GM19351 (cell line): ENCODE measurements at regions not wholly inside any gene's neighbourhood (a gene's known extent, or its start where the extent isn't known, plus 50 kb on each side); places are given as distances from the start of the nearest gene placed in this dataset.
A peak's percentile ranks its signal among the peaks of the same experiment; 100 is the strongest.
"Not testable (repeated sequence)": the region's sequence is repeated elsewhere in the genome, so short reads cannot be mapped to it uniquely, and the experiment has no call there.

ENCODE experiments used
- ATAC-seq: cut with Tn5 transposase; IDR thresholded peaks from one replicate; pipeline ENCODE4 v1.9.1; 2021; ENCODE audit warnings: mild to moderate bottlenecking, moderate library complexity; ENCODE audit not compliant: unreplicated experiment

- ATAC-seq: no peak
These were observed 204.5 kb downstream of the LPIN1 start for GRCh38 chr2:11950896-11951295.

DNA sequence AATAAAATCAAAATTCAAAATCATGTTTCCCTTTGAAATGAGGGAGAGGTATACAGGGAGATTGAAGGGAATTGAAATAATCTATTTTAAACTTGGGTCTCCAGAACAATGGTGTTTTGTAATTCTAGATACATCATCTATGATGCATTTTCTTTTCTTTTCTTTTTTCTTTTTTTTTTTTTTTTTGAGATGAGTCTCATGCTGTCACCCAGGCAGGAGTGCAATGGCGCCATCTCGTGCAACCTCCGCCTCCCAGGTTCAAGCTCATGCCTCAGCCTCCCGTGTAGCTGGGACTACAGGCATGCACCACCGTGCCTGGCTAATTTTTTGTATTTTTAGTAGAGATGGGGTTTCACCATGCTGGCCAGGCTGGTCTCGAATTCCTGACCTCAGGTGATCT is 205.1 kb downstream of the LPIN1 start:
- not testable (repeated sequence) for ATAC-seq

DNA sequence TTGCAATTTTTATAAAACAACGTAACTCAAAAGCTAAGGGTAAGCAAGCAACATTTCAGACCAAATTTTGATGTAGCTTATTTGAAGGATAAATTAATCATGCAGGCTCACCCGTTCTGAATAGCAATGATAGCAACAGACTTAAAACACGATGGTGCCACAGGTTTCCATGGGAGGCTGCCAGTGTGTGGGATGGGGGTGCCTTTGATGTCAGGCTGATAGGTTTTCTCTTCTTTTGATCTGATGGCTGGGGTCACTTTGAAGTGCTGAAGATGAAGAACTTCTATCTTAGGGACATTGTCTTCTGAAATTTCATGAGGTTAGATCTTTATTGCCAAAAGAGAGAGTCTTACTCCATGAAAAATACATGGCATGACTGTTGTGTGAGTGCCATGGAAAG is 206.8 kb downstream of the LPIN1 start:
- no peak for ATAC-seq

DNA sequence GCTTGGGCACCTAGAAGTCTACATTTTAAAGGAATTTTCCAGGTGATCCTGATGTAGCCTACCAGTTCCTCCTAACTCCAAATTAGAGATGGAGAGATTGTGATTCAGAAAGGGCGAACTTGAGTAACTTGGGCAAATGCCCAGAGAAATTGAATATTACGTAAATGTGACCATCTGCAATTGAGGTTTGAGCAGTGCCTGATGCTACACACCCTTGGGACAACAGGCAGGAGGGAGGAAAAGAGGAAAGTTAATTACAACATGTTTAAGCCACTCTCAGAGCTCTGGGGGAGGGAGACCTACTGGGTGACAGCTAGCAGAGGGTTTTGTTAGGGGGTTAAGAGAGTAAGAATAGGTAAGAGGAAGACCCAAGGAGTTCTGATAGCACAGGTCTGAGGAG is 208.9 kb downstream of the LPIN1 start:
- no peak for ATAC-seq

- ATAC-seq: no peak
These were observed 209.5 kb downstream of the LPIN1 start for GRCh38 chr2:11955884-11956291.

- no peak for ATAC-seq
These were observed 216.4 kb downstream of the LPIN1 start for GRCh38 chr2:11962707-11963328.

DNA sequence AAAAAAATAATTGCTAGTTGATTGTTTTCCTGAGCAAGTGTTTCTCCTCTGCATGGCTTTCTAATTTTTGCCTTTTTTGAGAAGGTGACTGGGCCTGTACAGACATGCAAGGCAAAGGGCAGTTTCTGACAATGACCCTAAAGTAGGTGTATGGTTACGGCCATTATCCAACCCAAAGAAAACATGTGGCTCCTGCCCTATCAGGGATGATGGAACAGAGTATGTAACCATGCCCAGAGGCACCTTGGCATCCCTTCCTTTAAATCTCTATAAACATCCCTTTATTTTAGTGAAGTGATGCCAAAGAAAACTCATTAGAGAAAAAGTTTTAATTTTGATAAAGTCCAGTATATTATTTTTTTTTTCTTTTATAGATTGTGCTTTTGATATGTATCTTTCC is 217.5 kb downstream of the LPIN1 start:
- ATAC-seq: no peak

DNA sequence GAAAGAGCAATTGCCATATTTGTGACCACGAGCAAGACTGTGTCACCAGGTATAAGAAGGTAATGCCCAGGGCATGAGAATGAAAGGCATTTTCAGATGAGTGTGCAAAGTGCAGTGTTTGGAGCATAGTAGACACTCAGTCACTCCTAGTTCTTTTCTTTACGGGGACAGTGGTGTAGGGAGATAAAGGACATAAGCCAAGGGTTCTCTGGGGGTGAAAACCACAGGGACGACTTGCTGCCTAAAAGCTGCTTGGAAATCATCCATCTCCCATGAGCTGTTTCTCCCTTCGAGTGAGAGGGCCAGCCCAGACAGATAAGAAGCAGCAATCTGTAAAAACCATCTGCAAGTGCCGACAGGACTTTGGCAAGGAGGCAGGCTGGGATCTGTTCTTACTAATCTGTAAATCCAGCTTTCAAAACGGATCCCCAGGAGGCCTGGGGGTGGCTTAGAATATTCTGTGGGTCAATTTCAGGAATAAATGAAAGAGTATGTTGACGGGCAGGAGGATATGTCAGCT is 221.6 kb downstream of the LPIN1 start:
- no peak for ATAC-seq

DNA sequence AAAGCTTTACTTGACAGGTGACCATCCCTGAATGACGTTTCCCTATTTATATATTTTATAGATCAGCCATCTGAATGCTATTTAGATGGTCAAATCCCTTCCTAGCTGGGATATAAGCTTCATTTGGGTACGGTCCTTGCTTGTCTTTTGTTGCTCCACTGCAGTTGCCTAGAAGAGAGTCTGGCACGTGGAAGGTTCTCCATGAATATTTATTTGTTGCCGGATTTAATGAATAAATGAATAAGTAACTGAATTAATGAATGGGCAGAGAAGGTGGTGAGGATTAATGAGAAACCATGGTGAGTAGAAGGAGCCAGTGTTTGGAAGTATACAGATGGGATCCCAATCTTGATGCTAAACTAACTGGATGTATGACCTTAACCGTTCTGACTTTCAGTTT is 222.1 kb downstream of the LPIN1 start:
- ATAC-seq: no peak

DNA sequence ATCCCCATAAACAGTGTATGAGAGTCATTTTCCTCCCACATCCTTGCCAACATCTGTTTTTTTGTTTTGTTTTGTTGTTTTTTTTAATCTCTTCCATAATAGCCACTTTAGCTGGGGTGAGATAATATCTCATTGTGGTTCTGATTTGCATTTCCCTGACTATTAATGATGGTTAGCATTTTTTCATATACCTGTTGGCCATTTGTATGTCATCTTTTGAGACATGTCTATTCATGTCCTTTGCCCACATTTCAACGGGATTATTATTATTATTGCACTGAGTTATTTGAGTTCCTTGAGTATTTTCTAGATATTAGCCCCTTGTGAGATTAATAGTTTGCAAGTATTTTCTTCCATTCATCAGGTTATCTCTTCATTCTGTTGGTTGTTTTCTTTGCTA is 223.3 kb downstream of the LPIN1 start:
- no peak for ATAC-seq

GRCh38 chr2:11974573-11974972 is 228.1 kb downstream of the LPIN1 start:
- no peak for ATAC-seq

DNA sequence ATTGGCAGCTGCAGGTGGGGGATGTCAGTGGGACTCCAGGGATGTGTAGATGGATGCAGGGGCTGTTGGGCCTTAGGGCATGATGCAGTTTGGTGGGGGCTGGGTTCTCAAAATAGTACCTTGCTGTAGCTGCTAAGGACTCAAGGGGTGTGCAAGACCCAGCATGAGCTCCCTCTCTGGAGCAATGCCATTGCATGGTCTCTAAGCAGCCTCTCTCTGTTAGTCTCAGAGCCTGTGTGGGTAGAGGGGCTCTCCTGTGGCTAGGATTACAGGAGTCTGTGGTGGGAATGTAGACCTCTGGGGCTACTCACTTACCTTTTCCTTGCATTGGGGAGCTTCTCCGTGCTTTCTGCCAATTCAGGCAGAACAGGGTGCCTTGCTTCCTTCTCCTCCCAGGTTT is 228.9 kb downstream of the LPIN1 start:
- no peak for ATAC-seq

GRCh38 chr2:11976073-11976472 is 229.6 kb downstream of the LPIN1 start:
- ATAC-seq: no peak

DNA sequence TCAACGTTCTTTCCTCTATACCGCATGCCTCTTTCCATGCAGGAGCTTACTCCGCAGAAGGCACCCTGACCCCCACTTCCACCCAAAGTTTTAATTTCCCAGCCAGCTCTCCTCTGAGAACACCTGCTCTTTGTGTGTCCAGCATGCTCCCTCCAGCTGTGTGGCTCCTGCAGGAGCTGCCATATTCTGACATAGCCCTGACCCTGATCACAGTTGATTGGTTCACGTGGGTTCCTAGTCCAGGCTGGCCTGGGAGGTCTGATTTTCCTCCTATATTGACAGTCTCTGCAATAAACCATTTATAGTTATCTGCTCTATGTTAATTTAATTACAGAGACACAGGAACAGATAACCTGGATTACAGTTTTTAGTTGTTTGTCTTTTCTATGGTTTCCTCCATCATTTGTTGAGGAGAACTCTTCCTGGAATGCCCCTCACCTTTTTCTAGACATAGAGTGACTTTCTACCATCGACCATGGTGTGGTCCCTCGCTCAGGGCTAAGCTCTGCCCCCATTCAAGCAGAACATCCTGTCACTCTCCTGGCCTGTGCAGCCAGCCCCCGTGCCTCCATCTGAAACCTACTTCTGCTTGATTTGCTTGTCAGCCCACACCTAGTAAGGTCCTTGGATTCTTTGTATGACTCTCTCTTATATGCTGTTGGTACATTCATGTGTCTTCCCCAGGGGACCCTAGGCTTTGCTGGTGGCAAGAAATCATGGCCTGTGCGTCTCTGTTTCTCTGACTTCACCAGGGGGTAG is 231.5 kb downstream of the LPIN1 start:
- ATAC-seq: peak; percentile 77

GRCh38 chr2:11980809-11981208 is 234.4 kb downstream of the LPIN1 start:
- ATAC-seq: no peak

GRCh38 chr2:11983401-11983800 is 237.0 kb downstream of the LPIN1 start:
- no peak for ATAC-seq

DNA sequence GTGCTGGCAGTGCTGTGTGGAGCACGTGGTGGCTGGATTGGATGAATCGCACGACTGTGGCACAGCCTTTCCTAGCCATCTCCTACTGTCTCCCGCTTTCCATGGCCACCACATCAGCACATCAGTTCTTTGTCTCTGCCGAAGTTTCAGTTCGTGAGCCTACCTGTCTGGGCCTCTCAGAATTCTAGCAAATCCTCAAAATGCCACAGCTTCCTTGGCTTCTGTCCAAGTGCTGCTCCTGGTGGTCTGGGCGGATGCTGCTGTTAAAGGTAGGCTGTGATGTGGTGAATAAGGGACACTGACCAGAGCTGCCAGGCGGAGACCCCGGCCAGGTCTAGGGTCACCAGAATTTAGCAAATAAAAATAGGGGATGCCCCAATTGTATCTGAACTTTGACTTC is 237.4 kb downstream of the LPIN1 start:
- ATAC-seq: no peak

DNA sequence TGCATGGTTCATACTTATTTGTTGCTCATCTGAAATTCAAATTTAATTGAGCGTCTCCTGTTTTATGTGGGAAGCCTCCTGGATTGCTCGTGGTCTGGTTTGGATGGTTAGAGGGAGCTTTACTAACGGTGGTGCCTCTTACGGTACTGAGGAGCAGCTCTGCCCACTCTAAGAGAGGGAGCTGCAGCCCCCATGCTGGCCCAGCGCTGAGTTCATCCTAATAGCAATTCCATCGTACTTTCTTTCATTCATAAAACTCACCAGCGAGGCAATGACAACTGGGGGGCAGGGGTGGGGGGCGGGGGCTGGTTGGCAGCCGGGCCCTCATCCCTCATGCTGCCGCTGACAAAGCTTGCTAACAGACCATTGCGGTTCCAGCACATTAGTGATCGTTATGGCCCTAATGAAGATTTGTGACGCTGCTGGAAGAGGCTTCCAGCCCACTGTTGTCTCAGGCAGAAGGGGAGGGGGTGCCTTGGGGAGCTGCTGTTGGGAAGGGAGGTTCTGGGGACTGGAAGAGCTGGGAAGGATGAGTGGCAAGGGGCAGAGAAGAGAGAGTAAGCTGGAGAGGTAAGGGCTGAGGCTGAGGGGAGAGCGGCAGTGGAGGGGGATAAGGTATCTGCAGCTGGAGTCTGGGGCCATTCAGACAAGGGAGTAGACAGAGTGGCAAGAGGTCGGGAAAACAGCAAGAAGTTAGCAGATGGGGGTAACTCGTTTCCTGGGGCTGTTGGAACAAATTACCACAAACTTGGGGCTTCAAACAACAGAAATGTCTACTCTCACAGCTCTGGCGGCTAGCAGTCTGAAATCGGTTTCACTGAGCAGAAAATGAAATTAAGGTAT is 238.1 kb downstream of the LPIN1 start:
- no peak for ATAC-seq

- no peak for ATAC-seq
These were observed 239.6 kb downstream of the LPIN1 start for GRCh38 chr2:11985817-11986566.

DNA sequence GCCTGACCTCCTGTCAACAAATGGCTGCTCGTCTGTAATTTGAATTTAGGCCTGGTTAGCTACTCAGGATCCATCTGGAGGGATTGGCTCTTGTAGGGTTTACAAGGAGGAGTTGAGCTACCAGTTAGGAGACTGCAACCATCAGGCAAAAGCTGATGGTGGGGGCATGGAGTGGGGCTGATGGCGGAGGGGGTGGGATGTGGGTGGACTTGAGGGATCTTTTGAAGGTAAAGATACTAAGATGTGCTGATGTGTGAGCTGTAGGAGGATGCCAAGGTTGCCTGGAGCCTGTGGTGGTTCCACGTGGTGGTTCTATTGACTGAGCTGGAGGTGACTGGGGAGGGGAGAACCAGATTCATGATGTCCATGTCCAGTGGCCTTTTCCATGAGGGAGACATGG is 240.7 kb downstream of the LPIN1 start:
- no peak for ATAC-seq
